Endothelial cell of umbilical vein (primary cell): ENCODE measurements at regions not wholly inside any gene's neighbourhood (a gene's known extent, or its start where the extent isn't known, plus 50 kb on each side); places are given as distances from the start of the nearest gene placed in this dataset.

Source experiments
- BruUV-seq: library from RNA; stranded (reverse); fragments of 400-500 nt; replicated peaks from 2 replicates; lab custom pipeline; 2021; lab: Mats Ljungman, UMichigan
- CTCF ChIA-PET: fragments of 300-600, 350-600 bp; sonication (Branson Sonifier 250); formaldehyde crosslinking; loops from one replicate; lab custom pipeline; 2021; ENCODE audit warnings: antibody characterized with exemption, inconsistent platforms; lab: Charles Lee
- POLR2A ChIA-PET: fragments of 300-600, 350-600 bp; sonication (Branson Sonifier 250); formaldehyde crosslinking; loops from one replicate; lab custom pipeline; 2021; ENCODE audit warnings: antibody characterized with exemption, inconsistent platforms; lab: Charles Lee
- DNase-seq: peaks from one replicate; pipeline ENCODE4 v3.0.0-alpha.2; 2011; ENCODE audit warnings: low read depth, low spot score
- FAIRE-seq: peaks from 2 replicates; lab custom pipeline; 2011; peaks lifted over from hg19 to GRCh38; lab: Jason Lieb, UNC
- H2AFZ ChIP-seq: 2 replicates; pipeline ENCODE4 v1.6.0; 2012; ENCODE audit warnings: low read depth, low read length, control low read depth, inconsistent platforms
- H3K27ac ChIP-seq: 2 replicates; pipeline ENCODE4 v1.5.1; 2011; ENCODE audit warnings: low read depth, mild to moderate bottlenecking, control low read depth, low read length, moderate library complexity; ENCODE audit not compliant: insufficient read depth
- H3K27me3 ChIP-seq, 2 experiments: 2 replicates each; pipeline versions ENCODE4 v1.6.0 to v1.6.1; 2011; ENCODE audit warnings: low read length in 2 of 2, mixed read lengths in 1 of 2; ENCODE audit not compliant: control insufficient read depth in 2 of 2, insufficient read depth in 2 of 2
- H3K36me3 ChIP-seq, 2 experiments: 2 replicates in 1 of 2; 3 replicates in 1 of 2; pipeline ENCODE4 v1.5.1; 2011; ENCODE audit warnings: low read length in 2 of 2, mild to moderate bottlenecking in 1 of 2, moderate library complexity in 1 of 2; ENCODE audit not compliant: control insufficient read depth in 2 of 2, insufficient read depth in 2 of 2; ENCODE audit errors: extremely low read depth in 1 of 2
- H3K4me1 ChIP-seq: 3 replicates; pipeline ENCODE4 v1.5.1; 2011; ENCODE audit warnings: mild to moderate bottlenecking, low read length; ENCODE audit not compliant: control insufficient read depth, insufficient read depth; ENCODE audit errors: extremely low read depth
- H3K4me2 ChIP-seq: 2 replicates; pipeline ENCODE4 v1.6.1; 2011; ENCODE audit warnings: low read length, control low read depth, mixed read lengths; ENCODE audit not compliant: insufficient read depth
- H3K4me3 ChIP-seq, 3 experiments: fragments of 200-600 bp in 1 of 3; sonication (generic), shearing (Covaris generic) in 1 of 3; replicated peaks in 1 of 3; 2 replicates each; pipeline ENCODE4 v1.5.1; 2011 to 2016; ENCODE audit warnings: control low read depth in 3 of 3, low read length in 3 of 3, mild to moderate bottlenecking in 2 of 3, inconsistent platforms in 1 of 3, low read depth in 1 of 3, moderate library complexity in 1 of 3; ENCODE audit not compliant: insufficient read depth in 1 of 3
- H3K79me2 ChIP-seq: 2 replicates; pipeline ENCODE4 v1.6.0; 2012; ENCODE audit warnings: low read length, inconsistent platforms; ENCODE audit not compliant: control insufficient read depth, insufficient read depth
- H3K9ac ChIP-seq: replicated peaks from 2 replicates; pipeline ENCODE3; 2011; ENCODE audit warnings: low read length, control low read depth; ENCODE audit not compliant: insufficient read depth; ENCODE audit errors: extremely low read depth
- H3K9me1 ChIP-seq: replicated peaks from 3 replicates; pipeline ENCODE4 v1.6.0; 2011; ENCODE audit warnings: mild to moderate bottlenecking, low read length; ENCODE audit not compliant: control insufficient read depth, insufficient read depth; ENCODE audit errors: extremely low read depth
- H3K9me3 ChIP-seq: replicated peaks from 2 replicates; pipeline ENCODE4 v1.5.1; 2012; ENCODE audit warnings: low read length, inconsistent platforms; ENCODE audit not compliant: control insufficient read depth, insufficient read depth
- H4K20me1 ChIP-seq: replicated peaks from 2 replicates; pipeline ENCODE3; 2011; ENCODE audit warnings: mild to moderate bottlenecking, low read length; ENCODE audit not compliant: control insufficient read depth, insufficient read depth; ENCODE audit errors: extremely low read depth
- EZH2 ChIP-seq: IDR thresholded peaks from 2 replicates; pipeline ENCODE4 v1.6.1; 2012; ENCODE audit warnings: borderline replicate concordance, low read depth, mild to moderate bottlenecking, moderate library complexity, low read length, inconsistent platforms; ENCODE audit not compliant: severe bottlenecking
- FOS ChIP-seq: IDR thresholded peaks from 2 replicates; pipeline ENCODE4 v1.6.1; 2011; ENCODE audit warnings: mild to moderate bottlenecking, low read length, moderate library complexity, borderline replicate concordance; ENCODE audit not compliant: insufficient read depth
- GATA2 ChIP-seq: IDR thresholded peaks from 2 replicates; pipeline ENCODE4 v1.7.0; 2011; ENCODE audit warnings: low read depth, mild to moderate bottlenecking, moderate library complexity, mixed read lengths, low read length; ENCODE audit not compliant: insufficient read length, insufficient read depth
- JUN ChIP-seq: IDR thresholded peaks from 2 replicates; pipeline ENCODE4 v1.6.1; 2011; ENCODE audit warnings: borderline replicate concordance, low read depth; ENCODE audit not compliant: insufficient read length, insufficient read depth
- MYC ChIP-seq: IDR thresholded peaks from one replicate; pipeline ENCODE4 v1.6.1; 2011; ENCODE audit warnings: mild to moderate bottlenecking, low read depth, low read length
- POLR2A ChIP-seq: IDR thresholded peaks from 2 replicates; pipeline ENCODE4 v1.6.1; 2012; ENCODE audit warnings: low read depth, mild to moderate bottlenecking, control low read depth, low read length
- POLR2AphosphoS5 ChIP-seq: IDR thresholded peaks from 2 replicates; pipeline ENCODE4 v1.6.1; 2012; ENCODE audit warnings: low read depth, mild to moderate bottlenecking, control low read depth, low read length, moderate library complexity; ENCODE audit not compliant: insufficient read depth
- dilution Hi-C: fragments of 300-500 bp; cut with MboI; formaldehyde crosslinking; loops from one replicate; pipeline ENCODE4 v1.15.0; 2019; ENCODE audit warnings: low sequenced_read_pairs; ENCODE audit not compliant: extremely low pct_ligation_motif_present
- intact Hi-C: fragments of 100-400 bp; cut with micrococcal nuclease; formaldehyde crosslinking; loops from one replicate; pipeline ENCODE4 v1.10.0; 2022
- TF ChIP-seq, protein P1 (sequence below): IDR thresholded peaks from 2 replicates; pipeline ENCODE4 v1.6.1; 2011; ENCODE audit not compliant: insufficient read depth, insufficient read length
- TF ChIP-seq, protein P2 (sequence below), 2 donors: IDR thresholded peaks; 1 replicate in 1 of 2; 2 replicates in 1 of 2; pipeline ENCODE4 v1.5.1; 2011; ENCODE audit warnings: low read length in 2 of 2, mild to moderate bottlenecking in 2 of 2, moderate library complexity in 2 of 2, control low read depth in 1 of 2, inconsistent platforms in 1 of 2, low read depth in 1 of 2; ENCODE audit not compliant: insufficient read depth in 1 of 2; ENCODE audit errors: extremely low read depth in 1 of 2

DNA sequence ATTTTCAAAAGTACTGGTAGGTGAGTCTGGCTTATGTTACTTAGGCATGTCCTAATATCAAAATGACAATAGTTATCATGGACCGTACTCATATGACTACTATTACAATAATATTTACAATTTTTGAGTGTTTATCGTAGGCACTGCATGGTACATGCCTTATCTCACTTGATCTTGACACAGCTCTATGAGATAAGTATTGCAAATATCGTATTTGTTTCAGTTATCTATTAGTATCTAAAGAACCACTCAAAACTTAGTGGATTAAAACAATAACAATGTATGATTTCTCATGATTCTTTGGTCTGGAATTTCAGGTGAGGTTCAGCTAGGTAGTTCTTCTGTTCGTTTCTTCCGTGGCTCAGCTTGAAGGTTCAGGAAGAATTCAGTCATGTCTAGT lies 59.7 kb upstream of the XCR1 start:
- H3K27ac ChIP-seq: no peak overlapping the region
- H2AFZ ChIP-seq: no peak overlapping the region
- FAIRE-seq (no peak), DNase-seq (no peak)
- TF ChIP-seq, protein P1, sequence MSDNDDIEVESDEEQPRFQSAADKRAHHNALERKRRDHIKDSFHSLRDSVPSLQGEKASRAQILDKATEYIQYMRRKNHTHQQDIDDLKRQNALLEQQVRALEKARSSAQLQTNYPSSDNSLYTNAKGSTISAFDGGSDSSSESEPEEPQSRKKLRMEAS: no peak
- TF ChIP-seq POLR2A (no peak), POLR2AphosphoS5 (no peak), EZH2 (no peak), GATA2 (no peak), JUN (no peak), MYC (no peak), FOS (no peak)
- TF ChIP-seq, protein P2, sequence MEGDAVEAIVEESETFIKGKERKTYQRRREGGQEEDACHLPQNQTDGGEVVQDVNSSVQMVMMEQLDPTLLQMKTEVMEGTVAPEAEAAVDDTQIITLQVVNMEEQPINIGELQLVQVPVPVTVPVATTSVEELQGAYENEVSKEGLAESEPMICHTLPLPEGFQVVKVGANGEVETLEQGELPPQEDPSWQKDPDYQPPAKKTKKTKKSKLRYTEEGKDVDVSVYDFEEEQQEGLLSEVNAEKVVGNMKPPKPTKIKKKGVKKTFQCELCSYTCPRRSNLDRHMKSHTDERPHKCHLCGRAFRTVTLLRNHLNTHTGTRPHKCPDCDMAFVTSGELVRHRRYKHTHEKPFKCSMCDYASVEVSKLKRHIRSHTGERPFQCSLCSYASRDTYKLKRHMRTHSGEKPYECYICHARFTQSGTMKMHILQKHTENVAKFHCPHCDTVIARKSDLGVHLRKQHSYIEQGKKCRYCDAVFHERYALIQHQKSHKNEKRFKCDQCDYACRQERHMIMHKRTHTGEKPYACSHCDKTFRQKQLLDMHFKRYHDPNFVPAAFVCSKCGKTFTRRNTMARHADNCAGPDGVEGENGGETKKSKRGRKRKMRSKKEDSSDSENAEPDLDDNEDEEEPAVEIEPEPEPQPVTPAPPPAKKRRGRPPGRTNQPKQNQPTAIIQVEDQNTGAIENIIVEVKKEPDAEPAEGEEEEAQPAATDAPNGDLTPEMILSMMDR (IDR thresholded peaks at IDR 0.05; ENCODE audit: extremely low read depth in 1 of 2, insufficient read depth in 1 of 2, low read depth in 1 of 2, low read length in 2 of 2): no peak
- H3K4me2 ChIP-seq: no peak overlapping the region
- intact Hi-C loops (no loop called here), dilution Hi-C loops (no loop called here)
- H3K9me3 ChIP-seq: no peaks in the 10 kb centered on the region
- H3K79me2 ChIP-seq: no peaks in the 10 kb centered on the region
- no peaks in the 10 kb centered on the region for H3K36me3 ChIP-seq
- H3K9ac ChIP-seq: no peak overlapping the region
- H3K9me1 ChIP-seq: no peaks in the 10 kb centered on the region
- peaks cover 3 to 11% of the 10 kb centered on the region in 2 experiments for H3K27me3 ChIP-seq
- no peaks in the 10 kb centered on the region for H3K4me1 ChIP-seq
- ChIA-PET POLR2A (no interaction called here), CTCF (interaction anchor here (1.7 to 1.8 kb wide), 2 partner anchors 119 to 340 kb away, joined by 4 to 7 read pairs; no protein-coding TSS in a partner anchor)
- BruUV-seq: no TSS peak
- no peaks in the 10 kb centered on the region for H4K20me1 ChIP-seq
- no peak overlapping the region for H3K4me3 ChIP-seq
